Activated CD8-positive, alpha-beta T cell treated with anti-CD3 and anti-CD28 coated beads for 36 hours (primary cell): ENCODE measurements at regions not wholly inside any gene's neighbourhood (a gene's known extent, or its start where the extent isn't known, plus 50 kb on each side); places are given as distances from the start of the nearest gene placed in this dataset.

Experiments used
- ATAC-seq: fragments of 200-7000 bp; cut with Tn5 transposase; one replicate; pipeline ENCODE4 v1.10.0; 2021; ENCODE audit warnings: mild to moderate bottlenecking, moderate library complexity
- CTCF ChIA-PET: fragments of 350-600 bp; sonication (Branson Sonifier 250); formaldehyde crosslinking; loops from one replicate; lab custom pipeline; 2021; ENCODE audit warnings: antibody characterized with exemption; lab: Charles Lee
- POLR2A ChIA-PET: fragments of 350-600 bp; sonication (Branson Sonifier 250); formaldehyde crosslinking; loops from one replicate; lab custom pipeline; 2021; ENCODE audit warnings: antibody characterized with exemption; lab: Charles Lee
- DNase-seq: peaks from one replicate; pipeline ENCODE4 v3.0.0-alpha.2; 2020
- H3K27ac Mint-ChIP-seq: one replicate; pipeline ENCODE4 v1.8.0; 2021; ENCODE audit warnings: mild to moderate bottlenecking, mixed read lengths
- H3K27me3 Mint-ChIP-seq: one replicate; pipeline ENCODE4 v1.8.0; 2021; ENCODE audit warnings: mixed read lengths
- H3K36me3 Mint-ChIP-seq: one replicate; pipeline ENCODE4 v1.8.0; 2021; ENCODE audit warnings: low read depth, mixed read lengths
- H3K4me1 Mint-ChIP-seq: one replicate; pipeline ENCODE4 v1.8.0; 2021; ENCODE audit warnings: low read depth, mixed read lengths
- H3K4me3 Mint-ChIP-seq: one replicate; pipeline ENCODE4 v1.8.0; 2021; ENCODE audit warnings: mild to moderate bottlenecking, moderate library complexity, mixed read lengths
- H3K9me3 Mint-ChIP-seq: one replicate; pipeline ENCODE4 v1.8.0; 2021; ENCODE audit warnings: mixed read lengths
- intact Hi-C: fragments of 100-400 bp; cut with micrococcal nuclease; formaldehyde crosslinking; loops from one replicate; pipeline ENCODE4 v1.10.0; 2022
- TF ChIP-seq, protein P1 (sequence below): fragments of 200-600 bp; IDR thresholded peaks from one replicate; pipeline ENCODE4 v1.8.0; 2022; ENCODE audit warnings: antibody characterized with exemption, mild to moderate bottlenecking

DNA sequence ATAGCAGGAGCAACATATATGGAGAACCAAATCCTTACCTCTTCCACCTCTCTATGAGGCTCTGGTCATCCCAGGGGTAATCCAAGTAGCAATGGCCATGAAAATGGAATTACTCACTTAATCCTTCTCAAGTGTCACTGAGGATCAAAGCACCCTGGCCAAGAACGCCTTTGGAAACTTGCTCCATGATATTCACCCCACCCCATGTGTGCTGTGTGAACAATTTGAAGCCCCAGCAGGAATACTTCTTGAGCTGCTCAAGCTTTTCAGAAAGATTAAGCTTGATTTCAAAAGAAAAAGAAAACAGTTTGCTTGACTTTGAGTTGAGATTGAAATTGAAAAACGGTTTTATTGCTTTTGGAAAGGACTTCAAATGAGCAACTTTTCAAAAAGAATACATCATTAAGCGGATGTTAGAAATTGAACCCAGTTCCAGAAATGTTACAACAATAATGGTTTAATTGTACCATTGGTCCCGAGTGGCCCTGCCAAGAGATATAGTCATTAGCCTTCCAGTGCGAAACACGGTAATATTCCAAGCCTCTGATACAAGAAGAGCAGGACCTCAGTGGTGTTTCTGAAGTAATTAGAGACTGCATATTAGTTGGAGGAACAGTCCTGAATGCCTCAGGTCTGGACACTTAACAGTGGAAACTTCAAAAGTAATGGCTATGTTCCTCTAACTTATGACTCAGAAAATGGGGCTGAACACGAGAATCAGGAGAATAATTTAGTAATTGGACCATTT lies 208.1 kb downstream of the NEBL start:
- DNase-seq (no peak), ATAC-seq (no peak)
- ChIA-PET POLR2A (no interaction called here), CTCF (no interaction called here)
- peaks cover 5% of the 10 kb centered on the region for H3K9me3 Mint-ChIP-seq
- no peaks in the 10 kb centered on the region for H3K36me3 Mint-ChIP-seq
- H3K4me1 Mint-ChIP-seq, result no peaks in the 10 kb centered on the region
- intact Hi-C loops, result no loop called here
- TF ChIP-seq, protein P1, sequence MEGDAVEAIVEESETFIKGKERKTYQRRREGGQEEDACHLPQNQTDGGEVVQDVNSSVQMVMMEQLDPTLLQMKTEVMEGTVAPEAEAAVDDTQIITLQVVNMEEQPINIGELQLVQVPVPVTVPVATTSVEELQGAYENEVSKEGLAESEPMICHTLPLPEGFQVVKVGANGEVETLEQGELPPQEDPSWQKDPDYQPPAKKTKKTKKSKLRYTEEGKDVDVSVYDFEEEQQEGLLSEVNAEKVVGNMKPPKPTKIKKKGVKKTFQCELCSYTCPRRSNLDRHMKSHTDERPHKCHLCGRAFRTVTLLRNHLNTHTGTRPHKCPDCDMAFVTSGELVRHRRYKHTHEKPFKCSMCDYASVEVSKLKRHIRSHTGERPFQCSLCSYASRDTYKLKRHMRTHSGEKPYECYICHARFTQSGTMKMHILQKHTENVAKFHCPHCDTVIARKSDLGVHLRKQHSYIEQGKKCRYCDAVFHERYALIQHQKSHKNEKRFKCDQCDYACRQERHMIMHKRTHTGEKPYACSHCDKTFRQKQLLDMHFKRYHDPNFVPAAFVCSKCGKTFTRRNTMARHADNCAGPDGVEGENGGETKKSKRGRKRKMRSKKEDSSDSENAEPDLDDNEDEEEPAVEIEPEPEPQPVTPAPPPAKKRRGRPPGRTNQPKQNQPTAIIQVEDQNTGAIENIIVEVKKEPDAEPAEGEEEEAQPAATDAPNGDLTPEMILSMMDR, result no peak
- H3K4me3 Mint-ChIP-seq, result no peak overlapping the region
- H3K27me3 Mint-ChIP-seq, result no peaks in the 10 kb centered on the region
- no peak overlapping the region for H3K27ac Mint-ChIP-seq

- TF ChIP-seq, protein P1, result no peak
- Mint-ChIP-seq H3K4me3 (no peak overlapping the region), H3K4me1 (no peaks in the 10 kb centered on the region), H3K36me3 (no peaks in the 10 kb centered on the region), H3K27ac (no peak overlapping the region), H3K9me3 (peaks cover 5% of the 10 kb centered on the region), H3K27me3 (no peaks in the 10 kb centered on the region)
- intact Hi-C loops, result no loop called here
- POLR2A ChIA-PET, result no interaction called here
- no peak for DNase-seq
- CTCF ChIA-PET, result no interaction called here
- ATAC-seq, result no peak
These were observed 211.0 kb downstream of the NEBL start for GRCh38 chr10:20686015-20686635.

- no peak for ATAC-seq
These were observed 211.6 kb downstream of the NEBL start for GRCh38 chr10:20685462-20685861.

GRCh38 chr10:20683345-20683744 lies 213.8 kb downstream of the NEBL start:
- no peak overlapping the region for H3K27ac Mint-ChIP-seq
- no peaks in the 10 kb centered on the region for H3K27me3 Mint-ChIP-seq
- no peak for DNase-seq
- TF ChIP-seq, protein P1, result no peak
- ChIA-PET POLR2A (no interaction called here), CTCF (no interaction called here)
- no peak for ATAC-seq
- H3K4me3 Mint-ChIP-seq, result no peak overlapping the region
- H3K4me1 Mint-ChIP-seq, result no peaks in the 10 kb centered on the region
- H3K9me3 Mint-ChIP-seq, result peaks cover 9% of the 10 kb centered on the region
- intact Hi-C loops, result no loop called here
- H3K36me3 Mint-ChIP-seq, result no peaks in the 10 kb centered on the region

More at GRCh38 chr10:20685462-20685861, 211.6 kb downstream of the NEBL start:
- no peaks in the 10 kb centered on the region for H3K36me3 Mint-ChIP-seq
- ChIA-PET CTCF (no interaction called here), POLR2A (no interaction called here)
- H3K4me3 Mint-ChIP-seq, result no peak overlapping the region
- intact Hi-C loops, result no loop called here
- peaks cover 5% of the 10 kb centered on the region for H3K9me3 Mint-ChIP-seq
- TF ChIP-seq, protein P1, result no peak
- H3K27me3 Mint-ChIP-seq, result no peaks in the 10 kb centered on the region
- no peak for DNase-seq
- no peaks in the 10 kb centered on the region for H3K4me1 Mint-ChIP-seq
- H3K27ac Mint-ChIP-seq, result no peak overlapping the region

- TF ChIP-seq, protein P1, result no peak
- ChIA-PET POLR2A (no interaction called here), CTCF (no interaction called here)
- Mint-ChIP-seq H3K4me1 (no peaks in the 10 kb centered on the region), H3K27ac (no peak overlapping the region), H3K36me3 (no peaks in the 10 kb centered on the region), H3K9me3 (peaks cover 7% of the 10 kb centered on the region), H3K4me3 (no peak overlapping the region), H3K27me3 (no peaks in the 10 kb centered on the region)
- intact Hi-C loops, result no loop called here
- ATAC-seq (no peak), DNase-seq (no peak)
These were observed 214.3 kb downstream of the NEBL start for GRCh38 chr10:20682782-20683181.
